HepG2 (cell line): ENCODE measurements at regions not wholly inside any gene's neighbourhood (a gene's known extent, or its start where the extent isn't known, plus 50 kb on each side); places are given as distances from the start of the nearest gene placed in this dataset.
A peak's percentile ranks its signal among the peaks of the same experiment; 100 is the strongest.

ENCODE experiments used
- ATAC-seq: fragments of 200-7000 bp; cut with Tn5 transposase; 3 replicates; pipeline ENCODE4 v1.9.1; 2020; ENCODE audit warnings: mild to moderate bottlenecking, moderate library complexity
- BruUV-seq: library from RNA; stranded (reverse); fragments of 400-500 nt; replicated peaks from 2 replicates; lab custom pipeline; 2021; lab: Mats Ljungman, UMichigan
- CTCF ChIA-PET: fragments of 300-600 bp; formaldehyde crosslinking; extraction: SDS; loops from one replicate; lab custom pipeline; 2021; ENCODE audit warnings: low total read pairs, inconsistent platforms, low intra/inter-chr PET ratio; lab: Yijun Ruan, JAX
- POLR2A ChIA-PET: fragments of 350-600 bp; sonication (Branson Sonifier 250); formaldehyde crosslinking; loops from one replicate; lab custom pipeline; 2020; ENCODE audit warnings: antibody characterized with exemption, inconsistent platforms; lab: Yijun Ruan, JAX
- DNase-seq: peaks from one replicate; pipeline ENCODE4 v3.0.0-alpha.2; 2015; ENCODE audit warnings: low spot score
- FAIRE-seq: peaks from 3 replicates; lab custom pipeline; 2011; peaks lifted over from hg19 to GRCh38; lab: Jason Lieb, UNC
- H2AFZ ChIP-seq: one replicate; pipeline ENCODE4 v1.6.1; 2011; ENCODE audit warnings: low read length, inconsistent platforms
- H3K27ac ChIP-seq: fragments of 300-600 bp; 3 replicates; pipeline ENCODE4 v1.8.0; 2011; ENCODE audit warnings: mixed run types, mild to moderate bottlenecking, mixed read lengths, low read length, inconsistent platforms; ENCODE audit not compliant: insufficient read depth; ENCODE audit errors: extremely low read length
- H3K27me3 ChIP-seq, 2 experiments: fragments of 200-600 bp in 1 of 2; 2 replicates in 1 of 2; 3 replicates in 1 of 2; pipeline versions ENCODE4 v1.6.0 to v1.8.0; 2011; ENCODE audit warnings: low read length in 2 of 2, mild to moderate bottlenecking in 2 of 2, moderate library complexity in 2 of 2, inconsistent platforms in 1 of 2; ENCODE audit not compliant: insufficient read depth in 2 of 2, control insufficient read depth in 1 of 2
- H3K36me3 ChIP-seq, 2 experiments: fragments of 200-600 bp in 1 of 2; replicated peaks in 1 of 2; 2 replicates in 1 of 2; 3 replicates in 1 of 2; pipeline versions ENCODE4 v1.5.1 to v1.8.0; 2011; ENCODE audit warnings: low read length in 2 of 2, inconsistent platforms in 1 of 2; ENCODE audit not compliant: insufficient read depth in 2 of 2, control insufficient read depth in 1 of 2
- H3K4me1 ChIP-seq: 2 replicates; pipeline ENCODE4 v1.5.1; 2012; ENCODE audit warnings: low read length, inconsistent platforms; ENCODE audit not compliant: insufficient read depth
- H3K4me2 ChIP-seq: 2 replicates; pipeline ENCODE4 v1.6.0; 2011; ENCODE audit warnings: low read depth, low read length, inconsistent platforms
- H3K4me3 ChIP-seq, 3 experiments: fragments of 200-600 bp in 1 of 3; sonication (generic), shearing (Covaris generic) in 1 of 3; replicated peaks in 1 of 3; 2 replicates each; pipeline ENCODE4 v1.5.1; 2011 to 2016; ENCODE audit warnings: low read length in 3 of 3, inconsistent platforms in 2 of 3, low read depth in 2 of 3, mild to moderate bottlenecking in 2 of 3, control low read depth in 1 of 3, mixed read lengths in 1 of 3; ENCODE audit not compliant: insufficient read depth in 1 of 3
- H3K79me2 ChIP-seq: one replicate; pipeline ENCODE4 v1.6.1; 2011; ENCODE audit warnings: low read length, inconsistent platforms; ENCODE audit not compliant: insufficient read depth
- H3K9ac ChIP-seq: 2 replicates; pipeline ENCODE4 v1.6.0; 2011; ENCODE audit warnings: mild to moderate bottlenecking, low read depth, low read length, inconsistent platforms; ENCODE audit not compliant: insufficient read depth
- H3K9me3 ChIP-seq: 2 replicates; pipeline ENCODE4 v1.5.1; 2012; ENCODE audit warnings: mild to moderate bottlenecking, low read length
- H4K20me1 ChIP-seq: 2 replicates; pipeline ENCODE4 v1.6.0; 2011; ENCODE audit warnings: inconsistent platforms, mild to moderate bottlenecking, low read length, moderate library complexity; ENCODE audit not compliant: insufficient read depth
- GABPA ChIP-seq, 2 experiments: IDR thresholded peaks; 2 replicates each; pipeline ENCODE4 v1.6.1; 2011 to 2016; ENCODE audit warnings: low read depth in 2 of 2, low read length in 1 of 2, missing biosample characterization in 1 of 2, missing genetic modification characterization in 1 of 2
- HDAC2 ChIP-seq: sonication (generic); formaldehyde crosslinking; IDR thresholded peaks from 2 replicates; pipeline ENCODE4 v1.4.0; 2020; ENCODE audit warnings: missing genetic modification reagents
- HNRNPL ChIP-seq: fragments of 200-400 bp; formaldehyde crosslinking; IDR thresholded peaks from 2 replicates; pipeline ENCODE4 v1.6.1; 2017; ENCODE audit warnings: mild to moderate bottlenecking, low read depth, low read length
- HNRNPUL1 ChIP-seq: fragments of 200-400 bp; formaldehyde crosslinking; IDR thresholded peaks from 2 replicates; pipeline ENCODE4 v1.6.1; 2017; ENCODE audit warnings: low read depth, mild to moderate bottlenecking, low read length, moderate library complexity
- KDM2A ChIP-seq: sonication (generic); formaldehyde crosslinking; IDR thresholded peaks from 2 replicates; pipeline ENCODE4 v1.4.0; 2020; ENCODE audit warnings: low read depth, missing genetic modification reagents, borderline replicate concordance
- NFIC ChIP-seq: IDR thresholded peaks from 2 replicates; pipeline ENCODE4 v1.6.1; 2012; ENCODE audit warnings: mild to moderate bottlenecking, low read length, inconsistent platforms
- SCMH1 ChIP-seq: sonication (generic); formaldehyde crosslinking; IDR thresholded peaks from 2 replicates; pipeline ENCODE4 v1.9.0; 2021; ENCODE audit warnings: missing genetic modification reagents, mild to moderate bottlenecking, borderline replicate concordance
- ZNF263 ChIP-seq: sonication (generic); formaldehyde crosslinking; IDR thresholded peaks from 2 replicates; pipeline ENCODE4 v1.4.0; 2020; ENCODE audit warnings: missing genetic modification reagents
- ZNF3 ChIP-seq: IDR thresholded peaks from 2 replicates; pipeline ENCODE4 v1.7.0; 2017; ENCODE audit warnings: inconsistent platforms
- ZNF543 ChIP-seq: sonication (generic); formaldehyde crosslinking; IDR thresholded peaks from 2 replicates; pipeline ENCODE4 v1.4.0; 2020; ENCODE audit warnings: mild to moderate bottlenecking, missing genetic modification reagents
- ZNF747 ChIP-seq: sonication (generic); formaldehyde crosslinking; IDR thresholded peaks from 2 replicates; pipeline ENCODE4 v1.8.1; 2023; ENCODE audit warnings: missing genetic modification reagents, mild to moderate bottlenecking, borderline replicate concordance
- WGBS: methylation state at CpG from one replicate; pipeline ENCODE4 v1.1.6; 2017; ENCODE audit warnings: low lambda C conversion rate; 5-methylcytosine and 5-hydroxymethylcytosine counted together
- in situ Hi-C: cut with HindIII; loops from 2 replicates; pipeline ENCODE4 v1.10.0; 2017; ENCODE audit warnings: low pct_unique_long_range_greater_than_20kb; ENCODE audit not compliant: extremely low pct_ligation_motif_present
- intact Hi-C: fragments of 100-400 bp; cut with micrococcal nuclease; formaldehyde crosslinking; loops from one replicate; pipeline ENCODE4 v1.10.0; 2022; ENCODE audit not compliant: unreplicated experiment
- TF ChIP-seq, protein P1 (sequence below): sonication (generic); formaldehyde crosslinking; IDR thresholded peaks from 2 replicates; pipeline ENCODE4 v1.5.0; 2020; ENCODE audit warnings: mild to moderate bottlenecking, missing genetic modification reagents, moderate library complexity
- TF ChIP-seq, protein P2 (sequence below): IDR thresholded peaks from 2 replicates; pipeline ENCODE4 v1.6.1; 2016; ENCODE audit warnings: missing compliant biosample characterization, missing genetic modification reagents, borderline replicate concordance
- TF ChIP-seq, protein P3 (sequence below): sonication (generic); formaldehyde crosslinking; IDR thresholded peaks from 2 replicates; pipeline ENCODE4 v1.5.0; 2020; ENCODE audit warnings: mild to moderate bottlenecking, missing genetic modification reagents
- TF ChIP-seq, protein P4 (sequence below): IDR thresholded peaks from 2 replicates; pipeline ENCODE4 v1.6.1; 2016; ENCODE audit warnings: missing biosample characterization, missing genetic modification reagents, low read depth

DNA sequence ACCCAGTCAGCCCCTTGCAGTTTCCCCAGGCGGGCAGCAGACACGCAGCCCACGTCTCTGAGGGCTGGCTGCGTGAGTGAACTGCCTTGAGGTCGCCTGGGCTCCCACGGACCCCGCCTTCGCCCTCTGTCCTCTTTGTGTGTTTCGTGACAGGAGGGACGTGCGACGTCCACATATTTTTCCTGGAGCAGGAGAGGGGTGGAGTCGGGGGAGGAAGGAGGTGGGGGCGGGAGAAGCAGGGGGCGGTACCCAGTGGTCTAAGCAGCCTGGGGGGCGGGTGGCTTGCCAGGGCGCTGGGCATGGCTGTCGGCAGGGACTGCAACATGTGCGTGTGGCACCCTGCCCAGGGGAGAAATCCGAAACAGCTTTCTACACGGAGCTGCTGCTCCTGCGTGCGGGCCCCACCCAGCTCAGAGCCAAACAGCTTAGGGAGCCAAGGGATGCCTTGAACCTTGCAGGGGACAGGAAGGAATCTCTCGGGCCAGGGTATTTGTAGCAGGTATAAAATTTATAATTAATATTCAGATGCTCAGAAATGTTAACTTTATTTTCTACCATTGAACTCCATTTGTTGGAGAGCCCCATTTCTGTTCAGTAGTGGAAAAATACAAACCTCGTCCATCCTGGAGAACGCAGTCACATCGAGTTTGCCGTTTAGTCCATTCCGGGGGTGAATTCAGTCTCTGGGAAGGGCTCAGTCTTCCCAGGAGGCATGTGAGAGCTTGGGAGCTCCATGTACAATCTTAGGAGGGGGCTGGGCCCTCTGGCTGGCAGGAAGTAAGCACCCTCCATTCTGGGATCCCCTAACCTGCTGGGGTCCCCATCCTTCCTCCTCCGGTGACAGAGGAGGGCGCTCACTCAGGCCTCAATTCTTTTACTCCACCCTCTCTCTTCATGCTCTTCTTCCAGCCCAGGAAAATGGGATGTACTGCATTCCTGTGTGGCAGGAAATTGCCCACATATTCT, 79.1 kb upstream of the MEF2A start:
- Histone ChIP-seq H3K27me3 (peaks cover 1 to 6% of the 10 kb centered on the region in 2 experiments; a peak in 1 of 5 replicates), H3K9ac (no peak overlapping the region; the same call in 1 of the 2 replicates), H2AFZ (no peak overlapping the region), H3K27ac (no peak overlapping the region), H3K4me3 (peak overlapping the region; percentile 48 to 71 (median 48)), H3K4me1 (peaks cover 24% of the 10 kb centered on the region), H3K36me3 (no peaks in the 10 kb centered on the region), H3K9me3 (no peaks in the 10 kb centered on the region), H3K79me2 (no peaks in the 10 kb centered on the region), H4K20me1 (no peaks in the 10 kb centered on the region), H3K4me2 (peak overlapping the region; percentile 91)
- peak; percentile 72 for ATAC-seq
- intact Hi-C loops (no loop called here), in situ Hi-C loops (no loop called here)
- no TSS peak for BruUV-seq
- 8% methylated on average over 11 of the region's 31 CpGs for WGBS
- CTCF ChIA-PET, result no interaction called here
- POLR2A ChIA-PET, result interaction anchor here (0.8 to 1.2 kb wide), 2 partner anchors 15 to 66 kb away, joined by 3 read pairs; no protein-coding TSS in a partner anchor
- no peak for FAIRE-seq
- DNase-seq, result no peak
- TF ChIP-seq HNRNPUL1, result no peak
- TF ChIP-seq, protein P1, sequence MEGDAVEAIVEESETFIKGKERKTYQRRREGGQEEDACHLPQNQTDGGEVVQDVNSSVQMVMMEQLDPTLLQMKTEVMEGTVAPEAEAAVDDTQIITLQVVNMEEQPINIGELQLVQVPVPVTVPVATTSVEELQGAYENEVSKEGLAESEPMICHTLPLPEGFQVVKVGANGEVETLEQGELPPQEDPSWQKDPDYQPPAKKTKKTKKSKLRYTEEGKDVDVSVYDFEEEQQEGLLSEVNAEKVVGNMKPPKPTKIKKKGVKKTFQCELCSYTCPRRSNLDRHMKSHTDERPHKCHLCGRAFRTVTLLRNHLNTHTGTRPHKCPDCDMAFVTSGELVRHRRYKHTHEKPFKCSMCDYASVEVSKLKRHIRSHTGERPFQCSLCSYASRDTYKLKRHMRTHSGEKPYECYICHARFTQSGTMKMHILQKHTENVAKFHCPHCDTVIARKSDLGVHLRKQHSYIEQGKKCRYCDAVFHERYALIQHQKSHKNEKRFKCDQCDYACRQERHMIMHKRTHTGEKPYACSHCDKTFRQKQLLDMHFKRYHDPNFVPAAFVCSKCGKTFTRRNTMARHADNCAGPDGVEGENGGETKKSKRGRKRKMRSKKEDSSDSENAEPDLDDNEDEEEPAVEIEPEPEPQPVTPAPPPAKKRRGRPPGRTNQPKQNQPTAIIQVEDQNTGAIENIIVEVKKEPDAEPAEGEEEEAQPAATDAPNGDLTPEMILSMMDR (CRISPR knock-in tag), result 0 out of 2 replicates have a peak, but pooled peaks have one; percentile 18
- TF ChIP-seq HNRNPL, result 0 out of 2 replicates have a peak, but pooled peaks have one; percentile 54
- TF ChIP-seq KDM2A (CRISPR knock-in tag), result 0 out of 2 replicates have a peak, but pooled peaks have one; percentile 6
- no peak for TF ChIP-seq ZNF747 (CRISPR knock-in tag)
- no peak for TF ChIP-seq NFIC
- TF ChIP-seq HDAC2 (CRISPR knock-in tag), result peak; percentile 26; the same call in 1 of the 2 replicates
- TF ChIP-seq GABPA (IDR thresholded peaks at IDR 0.05; ENCODE audit: low read depth, low read length), result no peak
- no peak for TF ChIP-seq GABPA (CRISPR knock-in tag; IDR thresholded peaks at IDR 0.05; ENCODE audit: low read depth)
- TF ChIP-seq, protein P2, sequence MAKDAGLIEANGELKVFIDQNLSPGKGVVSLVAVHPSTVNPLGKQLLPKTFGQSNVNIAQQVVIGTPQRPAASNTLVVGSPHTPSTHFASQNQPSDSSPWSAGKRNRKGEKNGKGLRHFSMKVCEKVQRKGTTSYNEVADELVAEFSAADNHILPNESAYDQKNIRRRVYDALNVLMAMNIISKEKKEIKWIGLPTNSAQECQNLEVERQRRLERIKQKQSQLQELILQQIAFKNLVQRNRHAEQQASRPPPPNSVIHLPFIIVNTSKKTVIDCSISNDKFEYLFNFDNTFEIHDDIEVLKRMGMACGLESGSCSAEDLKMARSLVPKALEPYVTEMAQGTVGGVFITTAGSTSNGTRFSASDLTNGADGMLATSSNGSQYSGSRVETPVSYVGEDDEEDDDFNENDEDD (CRISPR knock-in tag), result 0 out of 2 replicates have a peak, but pooled peaks have one; percentile 7
- TF ChIP-seq SCMH1, result no peak
- TF ChIP-seq, protein P3, sequence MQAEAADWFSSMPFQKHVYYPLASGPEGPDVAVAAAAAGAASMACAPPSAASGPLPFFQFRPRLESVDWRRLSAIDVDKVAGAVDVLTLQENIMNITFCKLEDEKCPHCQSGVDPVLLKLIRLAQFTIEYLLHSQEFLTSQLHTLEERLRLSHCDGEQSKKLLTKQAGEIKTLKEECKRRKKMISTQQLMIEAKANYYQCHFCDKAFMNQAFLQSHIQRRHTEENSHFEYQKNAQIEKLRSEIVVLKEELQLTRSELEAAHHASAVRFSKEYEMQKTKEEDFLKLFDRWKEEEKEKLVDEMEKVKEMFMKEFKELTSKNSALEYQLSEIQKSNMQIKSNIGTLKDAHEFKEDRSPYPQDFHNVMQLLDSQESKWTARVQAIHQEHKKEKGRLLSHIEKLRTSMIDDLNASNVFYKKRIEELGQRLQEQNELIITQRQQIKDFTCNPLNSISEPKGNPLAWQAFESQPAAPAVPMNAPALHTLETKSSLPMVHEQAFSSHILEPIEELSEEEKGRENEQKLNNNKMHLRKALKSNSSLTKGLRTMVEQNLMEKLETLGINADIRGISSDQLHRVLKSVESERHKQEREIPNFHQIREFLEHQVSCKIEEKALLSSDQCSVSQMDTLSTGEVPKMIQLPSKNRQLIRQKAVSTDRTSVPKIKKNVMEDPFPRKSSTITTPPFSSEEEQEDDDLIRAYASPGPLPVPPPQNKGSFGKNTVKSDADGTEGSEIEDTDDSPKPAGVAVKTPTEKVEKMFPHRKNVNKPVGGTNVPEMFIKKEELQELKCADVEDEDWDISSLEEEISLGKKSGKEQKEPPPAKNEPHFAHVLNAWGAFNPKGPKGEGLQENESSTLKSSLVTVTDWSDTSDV (CRISPR knock-in tag), result no peak
- no peak for TF ChIP-seq ZNF3 (CRISPR knock-in tag)
- TF ChIP-seq ZNF543 (CRISPR knock-in tag), result no peak
- TF ChIP-seq ZNF263 (CRISPR knock-in tag), result 0 out of 2 replicates have a peak, but pooled peaks have one; percentile 24
- TF ChIP-seq, protein P4, sequence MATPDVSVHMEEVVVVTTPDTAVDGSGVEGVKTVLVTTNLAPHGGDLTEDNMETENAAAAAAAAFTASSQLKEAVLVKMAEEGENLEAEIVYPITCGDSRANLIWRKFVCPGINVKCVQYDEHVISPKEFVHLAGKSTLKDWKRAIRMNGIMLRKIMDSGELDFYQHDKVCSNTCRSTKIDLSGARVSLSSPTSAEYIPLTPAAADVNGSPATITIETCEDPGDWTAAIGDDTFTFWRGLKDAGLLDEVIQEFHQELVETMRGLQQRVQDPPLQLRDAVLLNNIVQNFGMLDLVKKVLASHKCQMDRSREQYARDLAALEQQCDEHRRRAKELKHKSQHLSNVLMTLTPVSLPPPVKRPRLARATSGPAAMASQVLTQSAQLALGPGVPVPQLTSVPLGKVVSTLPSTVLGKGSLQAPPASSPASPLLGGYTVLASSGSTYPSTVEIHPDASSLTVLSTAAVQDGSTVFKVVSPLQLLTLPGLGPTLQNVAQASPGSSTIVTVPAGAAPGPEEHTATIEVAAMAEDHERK (CRISPR knock-in tag), result no peak
